Kidney (tissue), 13 donors: ENCODE measurements at regions not wholly inside any gene's neighbourhood (a gene's known extent, or its start where the extent isn't known, plus 50 kb on each side); places are given as distances from the start of the nearest gene placed in this dataset.

Experiments used
- DNase-seq, 5 donors: peaks; one replicate each; pipeline ENCODE4 v3.0.0-alpha.2; 2013 to 2020
- FAIRE-seq: peaks from 2 replicates; lab custom pipeline; 2012; peaks lifted over from hg19 to GRCh38; lab: Jason Lieb, UNC
- H3K27ac ChIP-seq, 2 donors: one replicate each; pipeline ENCODE4 v1.7.0; 2013; ENCODE audit warnings: low read depth in 2 of 2, low read length in 2 of 2, inconsistent platforms in 1 of 2
- H3K27me3 ChIP-seq: one replicate; pipeline ENCODE4 v1.7.1; 2013; ENCODE audit warnings: low read length, inconsistent platforms; ENCODE audit not compliant: control insufficient read depth, insufficient read depth
- H3K36me3 ChIP-seq, 3 donors: one replicate each; pipeline versions ENCODE4 v1.7.0 to v1.7.1; 2013; ENCODE audit warnings: low read length in 3 of 3, control low read depth in 1 of 3, inconsistent platforms in 1 of 3; ENCODE audit not compliant: insufficient read depth in 3 of 3, control insufficient read depth in 2 of 3
- H3K4me1 ChIP-seq, 3 donors: one replicate each; pipeline versions ENCODE4 v1.7.0 to v1.7.1; 2013; ENCODE audit warnings: low read length in 3 of 3, inconsistent platforms in 1 of 3, low read depth in 1 of 3; ENCODE audit not compliant: control insufficient read depth in 2 of 3, insufficient read depth in 2 of 3
- H3K4me3 ChIP-seq, 3 donors: one replicate each; pipeline versions ENCODE4 v1.7.0 to v1.8.1; 2013; ENCODE audit warnings: low read length in 3 of 3, control low read depth in 1 of 3, inconsistent platforms in 1 of 3
- H3K9ac ChIP-seq, 3 donors: one replicate each; pipeline versions ENCODE4 v1.7.0 to v1.7.1; 2013; ENCODE audit warnings: low read length in 3 of 3, control low read depth in 1 of 3, inconsistent platforms in 1 of 3
- H3K9me3 ChIP-seq, 3 donors: one replicate each; pipeline versions ENCODE4 v1.7.0 to v1.7.1; 2013; ENCODE audit warnings: low read length in 3 of 3, control low read depth in 1 of 3, inconsistent platforms in 1 of 3; ENCODE audit not compliant: control insufficient read depth in 2 of 3, insufficient read depth in 1 of 3
- CTCF ChIP-seq: IDR thresholded peaks from 3 replicates; pipeline ENCODE4 v1.5.1; 2012; ENCODE audit warnings: mild to moderate bottlenecking, moderate library complexity, borderline replicate concordance; ENCODE audit not compliant: insufficient read depth; ENCODE audit errors: extremely low read depth
- intact Hi-C: fragments of 100-400 bp; cut with DNase I; formaldehyde crosslinking; loops from one replicate; pipeline ENCODE4 v1.11.1; 2022
- donor health status: control.
- donor health status: control.
- donor health status: control.
- donor health status: control.
- donor health status: control.
- donor health status: DM: yes; HTN: yes; CAD: no.
- donor health status: Normal renal cell carcinoma (clear cell type).

- no peak for DNase-seq
- no peak for TF ChIP-seq CTCF
- Histone ChIP-seq H3K9me3 (no peaks in the 10 kb centered on the region), H3K4me1 (no peaks in the 10 kb centered on the region), H3K9ac (no peak overlapping the region), H3K36me3 (no peaks in the 10 kb centered on the region), H3K4me3 (no peak overlapping the region), H3K27ac (peak overlapping the region; percentile 25 to 58), H3K27me3 (no peaks in the 10 kb centered on the region)
- no peak for FAIRE-seq
- intact Hi-C loops: no loop called here
Observed at GRCh38 chr2:222776792-222777191, 84.0 kb upstream of the ACSL3 start.

GRCh38 chr2:222778400-222778799 is 82.4 kb upstream of the ACSL3 start:
- FAIRE-seq (no peak), DNase-seq (no peak)
- Histone ChIP-seq H3K4me3 (no peak overlapping the region), H3K4me1 (no peaks in the 10 kb centered on the region), H3K9me3 (no peaks in the 10 kb centered on the region), H3K27ac (no peak overlapping the region), H3K36me3 (no peaks in the 10 kb centered on the region), H3K9ac (no peak overlapping the region), H3K27me3 (no peaks in the 10 kb centered on the region)
- TF ChIP-seq CTCF: no peak
- intact Hi-C loops: no loop called here

GRCh38 chr2:222779145-222779832 is 81.5 kb upstream of the ACSL3 start:
- TF ChIP-seq CTCF: no peak
- Histone ChIP-seq H3K4me3 (no peak overlapping the region), H3K4me1 (no peaks in the 10 kb centered on the region), H3K27me3 (no peaks in the 10 kb centered on the region), H3K36me3 (no peaks in the 10 kb centered on the region), H3K27ac (no peak overlapping the region), H3K9ac (no peak overlapping the region), H3K9me3 (no peaks in the 10 kb centered on the region)
- DNase-seq (no peak), FAIRE-seq (no peak)
- intact Hi-C loops: no loop called here

- no peak for FAIRE-seq
- peaks cover 0 to under 1% (median 0%) of the 10 kb centered on the region in 3 donors for H3K9me3 ChIP-seq
- no peaks in the 10 kb centered on the region for H3K4me1 ChIP-seq
- H3K27ac ChIP-seq: no peak overlapping the region
- no peak for TF ChIP-seq CTCF
- DNase-seq: no peak
- intact Hi-C loops: no loop called here
- H3K36me3 ChIP-seq: no peaks in the 10 kb centered on the region
- no peak overlapping the region for H3K4me3 ChIP-seq
- no peak overlapping the region for H3K9ac ChIP-seq
- H3K27me3 ChIP-seq: no peaks in the 10 kb centered on the region
Observed at GRCh38 chr2:222780051-222780450, 80.8 kb upstream of the ACSL3 start.
